Cardiac muscle cell (in vitro differentiated cells and primary cell): ENCODE measurements at regions not wholly inside any gene's neighbourhood (a gene's known extent, or its start where the extent isn't known, plus 50 kb on each side); places are given as distances from the start of the nearest gene placed in this dataset.

Experiments
- DNase-seq, 2 donors: peaks; one replicate each; pipeline versions ENCODE4 v3.0.0 to v3.0.0-alpha.2; 2010 to 2017; ENCODE audit warnings: low read depth in 1 of 2, low spot score in 1 of 2
- H3K27ac ChIP-seq: fragments of 200-600 bp; sonication (generic); 2 replicates; pipeline ENCODE4 v1.5.1; 2016
- H3K27me3 ChIP-seq: fragments of 200-600 bp; sonication (generic); 2 replicates; pipeline ENCODE4 v1.6.0; 2016; ENCODE audit warnings: control low read depth
- H3K36me3 ChIP-seq: fragments of 200-600 bp; sonication (generic); 2 replicates; pipeline ENCODE4 v1.5.1; 2016; ENCODE audit warnings: control low read depth
- H3K4me1 ChIP-seq: fragments of 200-600 bp; sonication (generic); 2 replicates; pipeline ENCODE4 v1.8.1; 2017; ENCODE audit warnings: low read depth, mild to moderate bottlenecking, mixed run types
- H3K4me3 ChIP-seq: fragments of 200-600 bp; sonication (generic); 2 replicates; pipeline ENCODE4 v1.5.1; 2016; ENCODE audit warnings: mild to moderate bottlenecking
- H3K9me3 ChIP-seq: fragments of 200-600 bp; sonication (generic); 2 replicates; pipeline ENCODE4 v1.5.1; 2017; ENCODE audit warnings: low read depth, mild to moderate bottlenecking, control low read depth
- TF ChIP-seq, protein P1 (sequence below): IDR thresholded peaks from 2 replicates; pipeline ENCODE4 v1.5.1; 2012; ENCODE audit warnings: low read depth, mild to moderate bottlenecking, low read length

DNA sequence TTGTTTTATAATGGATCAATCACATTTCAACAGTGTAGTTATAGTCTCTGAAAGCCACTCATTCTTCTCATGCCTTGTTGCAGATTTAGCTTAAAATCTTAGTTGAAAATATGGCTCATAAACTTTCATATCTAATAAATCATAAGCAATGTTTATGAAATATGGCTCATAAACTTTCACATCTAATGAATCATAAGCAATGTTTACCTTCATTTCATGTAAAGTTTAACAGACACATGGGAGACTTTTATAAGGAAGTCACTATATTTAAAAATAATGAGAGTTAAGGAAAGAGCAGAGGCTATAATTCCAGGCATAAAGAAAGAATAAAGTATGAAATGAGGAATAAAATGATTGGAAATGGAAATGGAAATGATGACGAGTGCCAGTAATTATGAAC, 1042.1 kb downstream of the FSCB start:
- H3K4me1 ChIP-seq: no peaks in the 10 kb centered on the region
- DNase-seq: no peak
- TF ChIP-seq, protein P1, sequence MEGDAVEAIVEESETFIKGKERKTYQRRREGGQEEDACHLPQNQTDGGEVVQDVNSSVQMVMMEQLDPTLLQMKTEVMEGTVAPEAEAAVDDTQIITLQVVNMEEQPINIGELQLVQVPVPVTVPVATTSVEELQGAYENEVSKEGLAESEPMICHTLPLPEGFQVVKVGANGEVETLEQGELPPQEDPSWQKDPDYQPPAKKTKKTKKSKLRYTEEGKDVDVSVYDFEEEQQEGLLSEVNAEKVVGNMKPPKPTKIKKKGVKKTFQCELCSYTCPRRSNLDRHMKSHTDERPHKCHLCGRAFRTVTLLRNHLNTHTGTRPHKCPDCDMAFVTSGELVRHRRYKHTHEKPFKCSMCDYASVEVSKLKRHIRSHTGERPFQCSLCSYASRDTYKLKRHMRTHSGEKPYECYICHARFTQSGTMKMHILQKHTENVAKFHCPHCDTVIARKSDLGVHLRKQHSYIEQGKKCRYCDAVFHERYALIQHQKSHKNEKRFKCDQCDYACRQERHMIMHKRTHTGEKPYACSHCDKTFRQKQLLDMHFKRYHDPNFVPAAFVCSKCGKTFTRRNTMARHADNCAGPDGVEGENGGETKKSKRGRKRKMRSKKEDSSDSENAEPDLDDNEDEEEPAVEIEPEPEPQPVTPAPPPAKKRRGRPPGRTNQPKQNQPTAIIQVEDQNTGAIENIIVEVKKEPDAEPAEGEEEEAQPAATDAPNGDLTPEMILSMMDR: no peak
- H3K4me3 ChIP-seq: no peak overlapping the region
- no peaks in the 10 kb centered on the region for H3K9me3 ChIP-seq
- H3K27ac ChIP-seq: no peak overlapping the region
- no peaks in the 10 kb centered on the region for H3K36me3 ChIP-seq
- no peaks in the 10 kb centered on the region for H3K27me3 ChIP-seq

DNA sequence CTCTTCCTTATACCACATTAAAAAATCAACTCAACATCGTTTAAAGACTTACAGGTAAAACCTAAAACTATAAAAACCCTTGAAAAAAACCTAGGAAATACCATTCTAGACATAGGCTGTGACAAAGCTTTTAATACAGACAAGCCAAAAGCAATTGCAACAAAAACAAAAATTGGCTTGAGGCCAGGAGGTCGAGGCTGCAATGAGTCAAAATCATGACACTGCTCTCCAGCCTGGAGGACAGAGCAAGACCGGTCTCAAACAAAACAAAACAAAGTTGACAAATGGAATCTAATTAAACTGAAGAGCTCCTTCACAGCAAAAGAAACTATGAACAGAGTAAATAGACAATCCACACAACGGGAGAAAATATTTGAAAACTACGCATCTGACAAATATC, 1057.8 kb downstream of the FSCB start:
- H3K27me3 ChIP-seq: no peaks in the 10 kb centered on the region
- TF ChIP-seq, protein P1: no peak
- no peaks in the 10 kb centered on the region for H3K4me1 ChIP-seq
- H3K36me3 ChIP-seq: no peaks in the 10 kb centered on the region
- peak in 1 of 2 donors; percentile 3 for DNase-seq
- H3K27ac ChIP-seq: no peak overlapping the region
- no peaks in the 10 kb centered on the region for H3K9me3 ChIP-seq
- H3K4me3 ChIP-seq: no peak overlapping the region

DNA sequence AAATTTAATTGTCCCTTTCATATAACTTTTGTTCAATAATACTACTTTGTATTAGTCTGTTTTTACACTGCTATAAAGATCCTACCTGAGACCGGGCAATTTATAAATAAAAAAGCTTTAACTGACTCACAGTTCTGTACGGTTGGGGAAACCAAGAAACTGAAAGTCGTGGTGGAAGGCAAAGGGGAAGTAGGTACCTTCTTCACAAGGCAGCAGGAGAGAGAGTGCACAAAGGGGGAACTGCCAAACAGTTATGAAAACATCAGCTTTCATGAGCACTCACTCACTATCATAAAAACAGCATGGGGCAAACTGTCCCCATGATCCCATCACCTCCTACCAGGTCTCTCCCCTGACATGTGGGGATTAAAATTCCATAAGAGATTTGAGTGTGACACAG, 1069.0 kb downstream of the FSCB start:
- TF ChIP-seq, protein P1: no peak
- no peak overlapping the region for H3K4me3 ChIP-seq
- no peaks in the 10 kb centered on the region for H3K4me1 ChIP-seq
- H3K9me3 ChIP-seq: no peaks in the 10 kb centered on the region
- H3K27me3 ChIP-seq: no peaks in the 10 kb centered on the region
- no peak for DNase-seq
- H3K27ac ChIP-seq: no peak overlapping the region
- H3K36me3 ChIP-seq: no peaks in the 10 kb centered on the region

DNA sequence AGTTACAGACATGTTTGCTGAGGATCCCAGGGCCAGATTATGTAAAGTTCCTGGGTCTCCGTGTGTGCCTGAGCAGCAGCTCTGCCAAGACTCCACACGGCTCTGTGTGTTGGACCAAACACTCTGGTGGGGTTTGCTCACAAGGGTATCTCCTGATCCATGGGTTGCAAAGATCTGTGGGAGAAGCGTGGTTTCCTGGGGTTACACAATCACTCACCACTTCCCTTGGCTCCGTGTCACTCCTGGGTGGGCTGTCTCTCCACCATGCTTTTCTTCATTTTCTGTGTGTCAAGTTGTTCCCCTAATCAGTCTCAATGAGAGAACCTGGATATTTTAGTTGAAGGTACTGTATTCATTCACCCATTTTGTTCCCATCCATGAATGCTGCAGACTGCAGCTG, 1088.8 kb downstream of the FSCB start:
- Histone ChIP-seq H3K4me1 (no peaks in the 10 kb centered on the region), H3K36me3 (no peaks in the 10 kb centered on the region), H3K4me3 (no peak overlapping the region), H3K9me3 (no peaks in the 10 kb centered on the region), H3K27ac (no peak overlapping the region), H3K27me3 (no peaks in the 10 kb centered on the region)
- TF ChIP-seq, protein P1: no peak
- peak in 1 of 2 donors; percentile 10 for DNase-seq

DNA sequence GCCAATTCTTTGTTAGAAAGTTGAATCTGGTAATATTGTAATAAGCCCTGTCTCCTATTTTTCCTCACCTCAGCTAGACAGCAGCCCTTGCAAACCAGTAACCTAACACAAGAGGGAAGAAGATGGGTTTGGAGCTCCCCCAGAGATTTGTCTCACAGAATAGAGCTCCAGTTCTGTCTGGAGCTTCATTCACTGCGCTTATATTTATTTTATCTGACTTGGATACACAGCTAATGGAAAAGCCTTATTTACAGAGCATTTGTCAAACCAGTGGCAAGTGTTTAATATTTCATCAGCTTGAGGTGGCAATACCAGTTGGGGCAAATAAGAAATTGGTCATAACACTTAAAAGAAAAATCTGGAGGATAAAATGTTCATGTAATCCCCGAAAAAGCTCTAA, 1094.0 kb downstream of the FSCB start:
- H3K27ac ChIP-seq: no peak overlapping the region
- no peak for DNase-seq
- TF ChIP-seq, protein P1: no peak
- no peaks in the 10 kb centered on the region for H3K9me3 ChIP-seq
- no peaks in the 10 kb centered on the region for H3K36me3 ChIP-seq
- no peaks in the 10 kb centered on the region for H3K27me3 ChIP-seq
- no peak overlapping the region for H3K4me3 ChIP-seq
- no peaks in the 10 kb centered on the region for H3K4me1 ChIP-seq

DNA sequence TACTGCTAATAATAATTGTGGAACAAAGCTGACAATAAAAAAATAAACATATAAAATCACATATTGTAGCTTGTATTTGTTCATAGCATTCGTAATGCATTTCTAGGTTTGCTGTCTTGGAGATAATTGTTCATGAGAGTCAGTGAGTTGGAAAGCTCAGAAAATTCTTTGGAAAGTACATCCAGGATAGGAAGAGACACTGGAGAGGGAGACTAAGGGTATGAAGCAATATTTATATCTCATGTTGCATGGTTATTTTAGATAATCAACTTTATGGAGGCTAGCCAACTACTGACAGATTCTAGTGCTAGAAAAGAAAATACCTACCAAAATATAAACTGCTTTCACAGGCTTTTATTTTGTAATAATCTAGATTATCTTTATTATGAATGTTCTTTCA, 1095.2 kb downstream of the FSCB start:
- Histone ChIP-seq H3K36me3 (no peaks in the 10 kb centered on the region), H3K27ac (no peak overlapping the region), H3K9me3 (no peaks in the 10 kb centered on the region), H3K27me3 (no peaks in the 10 kb centered on the region), H3K4me1 (no peaks in the 10 kb centered on the region), H3K4me3 (no peak overlapping the region)
- DNase-seq: peak in 1 of 2 donors; percentile 51
- TF ChIP-seq, protein P1: no peak
